ENCODE measurements at regions not wholly inside any gene's neighbourhood (a gene's known extent, or its start where the extent isn't known, plus 50 kb on each side); places are given as distances from the start of the nearest gene placed in this dataset.

GRCh38 chr2:54360055-54360792, 95.9 kb upstream of the SPTBN1 start:
- peak in 2 of 4 donors; percentile 12 to 18 for DNase-seq (ENCODE audit: low read depth in 4 of 4, low spot score in 2 of 4)

- no peak for DNase-seq (ENCODE audit: low read depth in 4 of 4, low spot score in 2 of 4)
Observed at GRCh38 chr2:54364409-54364808, 91.7 kb upstream of the SPTBN1 start.

- no peak for DNase-seq (ENCODE audit: low read depth in 4 of 4, low spot score in 2 of 4)
Observed at GRCh38 chr2:54365661-54366060, 90.5 kb upstream of the SPTBN1 start.

GRCh38 chr2:54366487-54367280, 89.4 kb upstream of the SPTBN1 start:
- no peak for DNase-seq (ENCODE audit: low read depth in 4 of 4, low spot score in 2 of 4)

- DNase-seq (ENCODE audit: low read depth in 4 of 4, low spot score in 2 of 4) = no peak
Observed at GRCh38 chr2:54370405-54371104, 85.6 kb upstream of the SPTBN1 start.

- DNase-seq (ENCODE audit: low read depth in 4 of 4, low spot score in 2 of 4) = no peak
Observed at GRCh38 chr2:54371460-54372065, 84.6 kb upstream of the SPTBN1 start.

- no peak for DNase-seq (ENCODE audit: low read depth in 4 of 4, low spot score in 2 of 4)
Observed at GRCh38 chr2:54372361-54372760, 83.8 kb upstream of the SPTBN1 start.

GRCh38 chr2:54373855-54374254, 82.3 kb upstream of the SPTBN1 start:
- DNase-seq (ENCODE audit: low read depth in 4 of 4, low spot score in 2 of 4) = no peak

- no peak for DNase-seq (ENCODE audit: low read depth in 4 of 4, low spot score in 2 of 4)
Observed at GRCh38 chr2:54374591-54375364, 81.3 kb upstream of the SPTBN1 start.

GRCh38 chr2:54377451-54377850, 78.7 kb upstream of the SPTBN1 start:
- no peak for DNase-seq (ENCODE audit: low read depth in 4 of 4, low spot score in 2 of 4)

GRCh38 chr2:54377901-54378493, 78.1 kb upstream of the SPTBN1 start:
- DNase-seq (ENCODE audit: low read depth in 4 of 4, low spot score in 2 of 4) = no peak

- no peak for DNase-seq (ENCODE audit: low read depth in 4 of 4, low spot score in 2 of 4)
Observed at GRCh38 chr2:54380670-54381069, 75.5 kb upstream of the SPTBN1 start.

- no peak for DNase-seq (ENCODE audit: low read depth in 4 of 4, low spot score in 2 of 4)
Observed at GRCh38 chr2:54381293-54381692, 74.8 kb upstream of the SPTBN1 start.

- DNase-seq (ENCODE audit: low read depth in 4 of 4, low spot score in 2 of 4) = no peak
Observed at GRCh38 chr2:54382601-54383000, 73.5 kb upstream of the SPTBN1 start.

- no peak for DNase-seq (ENCODE audit: low read depth in 4 of 4, low spot score in 2 of 4)
Observed at GRCh38 chr2:54384301-54385203, 71.6 kb upstream of the SPTBN1 start.

GRCh38 chr2:54385271-54385670, 70.9 kb upstream of the SPTBN1 start:
- no peak for DNase-seq (ENCODE audit: low read depth in 4 of 4, low spot score in 2 of 4)

- DNase-seq (ENCODE audit: low read depth in 4 of 4, low spot score in 2 of 4) = no peak
Observed at GRCh38 chr2:54386585-54386984, 69.5 kb upstream of the SPTBN1 start.

- DNase-seq (ENCODE audit: low read depth in 4 of 4, low spot score in 2 of 4) = no peak
Observed at GRCh38 chr2:54387059-54387991, 68.8 kb upstream of the SPTBN1 start.
